Left colon (tissue), 2 donors: ENCODE measurements at regions not wholly inside any gene's neighbourhood (a gene's known extent, or its start where the extent isn't known, plus 50 kb on each side); places are given as distances from the start of the nearest gene placed in this dataset.
"Not testable (repeated sequence)": the region's sequence is repeated elsewhere in the genome, so short reads cannot be mapped to it uniquely, and the experiment has no call there.

Experiments
- ATAC-seq: fragments of 200-7000 bp; cut with Tn5 transposase; one replicate; pipeline ENCODE4 v1.9.1; 2020; ENCODE audit warnings: mild to moderate bottlenecking, moderate library complexity
- DNase-seq, 2 donors: peaks; one replicate each; pipeline ENCODE4 v3.0.0-alpha.2; 2020
- intact Hi-C, 2 donors: fragments of 100-400 bp; cut with DNase I in 1 of 2; cut with micrococcal nuclease in 1 of 2; formaldehyde crosslinking; loops; one replicate each; pipeline versions ENCODE4 v1.11.2 to v1.14.0; 2022; cut with DNase I, micrococcal nuclease
- donor health status: DM: no; HTN: no; CAD: no.
- donor health status: DM: yes; HTN: yes; CAD: no.

DNA sequence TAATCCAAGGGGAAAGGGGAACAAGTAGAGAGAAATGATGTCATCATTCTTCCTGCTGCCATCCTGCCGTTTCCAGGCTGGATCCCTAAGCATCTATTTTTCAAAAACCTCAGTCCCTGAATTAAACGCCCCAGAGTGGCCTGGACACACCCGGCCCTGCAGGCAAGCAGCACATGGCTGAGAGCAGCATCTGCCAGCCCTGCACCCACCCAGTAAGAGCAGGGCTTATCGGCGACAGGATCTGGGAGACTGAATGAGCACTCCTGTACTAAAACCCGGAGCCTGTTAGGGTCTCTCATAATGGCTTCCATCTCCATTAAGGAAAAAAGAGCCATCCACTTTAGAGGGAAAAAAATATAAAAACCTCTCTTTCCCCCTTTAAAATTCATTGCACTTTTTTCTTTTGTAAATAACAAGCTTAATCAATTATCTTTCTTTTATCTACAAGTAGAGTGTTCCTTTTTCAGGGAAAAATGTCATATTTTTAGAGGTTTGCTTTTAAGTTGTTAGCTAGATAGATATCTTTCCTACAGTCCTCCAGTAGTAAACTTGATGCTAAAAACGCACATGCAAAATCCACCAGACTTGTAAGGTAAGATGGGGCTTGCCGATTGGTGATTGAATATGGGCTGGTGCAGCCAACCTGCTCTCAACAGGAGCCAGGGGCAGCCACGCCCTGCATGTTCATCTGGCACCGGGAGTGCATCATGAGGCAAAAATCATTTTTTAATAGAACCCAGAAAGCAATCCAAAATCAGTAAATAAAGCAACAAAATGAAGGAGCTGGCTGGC lies 457.8 kb downstream of the EIPR1 start:
- intact Hi-C loops: no loop called here
- ATAC-seq: no peak

GRCh38 chr2:2919026-2919425 lies 458.6 kb downstream of the EIPR1 start:
- no peak for DNase-seq
- ATAC-seq: no peak
- intact Hi-C loops: no loop called here

More for the DNA sequence above, 457.8 kb downstream of the EIPR1 start:
- no peak for DNase-seq

GRCh38 chr2:2916621-2917020 lies 461.0 kb downstream of the EIPR1 start:
- DNase-seq (no peak), ATAC-seq (no peak)
- intact Hi-C loops: no loop called here

DNA sequence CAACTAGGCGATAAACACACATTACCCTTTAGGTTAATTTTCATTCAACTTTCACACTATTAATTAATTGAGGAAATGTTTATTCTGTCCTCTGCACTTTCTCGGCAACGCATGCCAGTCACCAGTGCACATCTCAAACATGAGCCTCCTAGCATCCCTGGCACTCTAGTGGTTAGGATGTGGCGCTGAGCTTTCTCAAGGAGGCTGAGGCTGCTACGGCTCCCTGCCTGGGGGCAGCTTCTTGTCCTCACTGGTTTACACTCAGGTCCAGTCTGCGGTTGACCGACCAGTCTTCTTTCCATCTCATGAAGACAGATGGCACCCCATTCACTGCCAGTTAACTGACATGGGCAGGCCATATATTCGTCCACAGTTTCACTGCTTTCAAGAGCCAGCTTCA lies 463.4 kb downstream of the EIPR1 start:
- DNase-seq (no peak), ATAC-seq (no peak)
- intact Hi-C loops: no loop called here

DNA sequence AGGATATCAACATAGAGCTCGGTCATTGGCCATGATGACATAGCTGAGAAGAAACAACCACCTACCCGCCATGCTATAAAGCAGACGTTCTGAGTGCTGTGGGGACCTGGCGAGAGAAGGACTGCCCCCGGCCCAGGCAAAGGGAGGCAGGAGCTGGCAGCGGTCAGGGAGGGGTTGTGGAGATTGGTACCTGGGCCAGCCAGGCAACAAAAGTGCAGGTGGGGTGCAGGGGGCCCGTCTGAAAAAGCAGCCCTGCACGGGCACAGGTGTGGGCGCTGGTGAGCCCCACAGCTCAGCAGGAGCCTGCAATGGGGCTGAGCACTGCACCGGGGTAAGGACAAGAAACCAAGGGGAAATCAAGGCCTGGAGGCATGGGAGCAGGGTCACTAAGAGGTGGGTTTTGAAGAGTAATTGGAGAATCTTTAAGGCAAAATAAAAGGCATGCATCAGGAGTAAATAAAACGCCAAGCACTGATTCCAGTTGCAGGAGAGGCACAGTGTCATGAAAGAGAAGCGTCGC lies 464.0 kb downstream of the EIPR1 start:
- ATAC-seq (no peak), DNase-seq (no peak)
- intact Hi-C loops: no loop called here

- DNase-seq (no peak), ATAC-seq (no peak)
- intact Hi-C loops: no loop called here
Measured at GRCh38 chr2:2912731-2913130, 464.9 kb downstream of the EIPR1 start.

GRCh38 chr2:2912293-2912692 lies 465.3 kb downstream of the EIPR1 start:
- intact Hi-C loops: no loop called here
- ATAC-seq: no peak

GRCh38 chr2:2910259-2910658 lies 467.4 kb downstream of the EIPR1 start:
- DNase-seq (no peak), ATAC-seq (no peak)
- intact Hi-C loops: no loop called here

More at GRCh38 chr2:2912293-2912692, 465.3 kb downstream of the EIPR1 start:
- no peak for DNase-seq

GRCh38 chr2:2909086-2910035 lies 468.3 kb downstream of the EIPR1 start:
- intact Hi-C loops: no loop called here
- DNase-seq: no peak
- ATAC-seq: no peak

GRCh38 chr2:2906091-2906490 lies 471.5 kb downstream of the EIPR1 start:
- intact Hi-C loops: no loop called here
- DNase-seq (no peak), ATAC-seq (no peak)

DNA sequence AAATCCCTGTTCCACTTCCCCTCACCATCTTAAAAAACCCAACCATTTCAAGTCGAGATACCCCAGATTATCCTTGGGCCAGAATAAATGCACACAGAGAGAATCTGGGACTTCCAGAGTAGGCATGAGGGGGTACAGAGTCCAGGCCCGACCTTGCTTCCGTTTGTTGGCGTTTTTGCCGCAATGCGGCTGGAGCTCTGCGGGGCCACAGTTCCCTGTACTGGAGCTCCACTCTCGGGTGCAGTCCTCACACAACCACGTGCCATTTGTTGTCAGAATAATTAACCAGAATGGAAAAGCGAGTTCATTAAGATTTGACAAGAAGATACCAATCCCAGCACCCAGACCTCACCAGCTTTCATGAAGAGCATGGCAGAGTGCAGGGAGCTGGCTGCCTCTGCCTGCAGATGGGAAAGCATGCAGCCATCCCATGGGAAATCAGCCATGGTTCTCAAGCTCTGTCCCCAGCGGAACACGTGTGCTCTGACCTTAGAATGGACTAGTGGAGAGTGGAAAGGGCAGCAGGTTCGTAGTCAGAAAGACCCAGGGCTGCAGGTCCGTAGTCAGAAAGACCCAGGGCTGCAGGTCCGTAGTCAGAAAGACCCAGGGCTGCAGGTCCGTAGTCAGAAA lies 472.8 kb downstream of the EIPR1 start:
- DNase-seq (no peak), ATAC-seq (no peak)
- intact Hi-C loops: no loop called here

- DNase-seq: no peak
- intact Hi-C loops: no loop called here
- ATAC-seq: no peak
Measured at GRCh38 chr2:2902547-2903281, 474.9 kb downstream of the EIPR1 start.

GRCh38 chr2:2901384-2902345 lies 476.0 kb downstream of the EIPR1 start:
- ATAC-seq (no peak), DNase-seq (no peak)
- intact Hi-C loops: no loop called here

DNA sequence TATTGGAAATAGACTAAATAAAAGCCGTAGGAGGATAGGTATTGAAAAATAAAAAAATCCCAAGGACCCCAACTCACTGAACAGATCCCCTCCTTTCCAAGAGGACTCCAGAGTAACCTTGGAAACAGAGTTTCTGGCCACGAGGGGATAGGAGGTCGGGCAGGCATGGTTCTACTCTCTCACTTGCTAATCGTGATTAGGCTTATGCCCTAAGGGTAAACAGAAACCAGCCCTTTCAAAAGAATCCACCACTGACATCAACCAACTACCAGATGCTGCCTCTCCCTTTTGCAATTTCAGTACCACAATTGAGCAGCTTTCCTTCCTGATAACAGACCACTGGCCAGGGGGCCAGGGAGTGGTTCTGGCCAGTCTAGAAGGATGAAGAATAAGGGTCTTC lies 477.8 kb downstream of the EIPR1 start:
- no peak for ATAC-seq
- intact Hi-C loops: no loop called here
- no peak for DNase-seq

DNA sequence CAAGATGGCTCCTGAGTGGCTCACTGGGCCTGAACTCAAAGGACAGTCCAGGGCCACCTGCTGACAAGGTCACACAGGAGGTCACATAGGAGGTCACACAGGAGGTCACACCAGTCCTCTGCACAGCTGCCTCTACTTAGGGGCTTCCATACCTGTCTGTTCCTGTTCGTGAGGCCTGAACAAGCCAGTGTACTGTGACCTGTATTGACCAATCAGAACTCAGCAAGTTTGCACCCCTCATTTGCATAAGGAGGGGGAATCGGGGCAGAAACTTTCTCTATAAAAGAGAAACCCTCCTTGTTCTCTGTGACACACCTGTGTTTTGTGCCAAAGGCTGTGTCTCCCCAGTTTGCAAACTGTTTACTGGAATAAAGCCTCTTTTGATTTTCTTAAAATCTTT lies 478.9 kb downstream of the EIPR1 start:
- no peak for DNase-seq
- no peak for ATAC-seq
- intact Hi-C loops: no loop called here

- DNase-seq: no peak
- intact Hi-C loops: no loop called here
- ATAC-seq: no peak
Measured at GRCh38 chr2:2896643-2897042, 481.0 kb downstream of the EIPR1 start.

GRCh38 chr2:2896011-2896410 lies 481.6 kb downstream of the EIPR1 start:
- ATAC-seq (no peak), DNase-seq (no peak)
- intact Hi-C loops: no loop called here

DNA sequence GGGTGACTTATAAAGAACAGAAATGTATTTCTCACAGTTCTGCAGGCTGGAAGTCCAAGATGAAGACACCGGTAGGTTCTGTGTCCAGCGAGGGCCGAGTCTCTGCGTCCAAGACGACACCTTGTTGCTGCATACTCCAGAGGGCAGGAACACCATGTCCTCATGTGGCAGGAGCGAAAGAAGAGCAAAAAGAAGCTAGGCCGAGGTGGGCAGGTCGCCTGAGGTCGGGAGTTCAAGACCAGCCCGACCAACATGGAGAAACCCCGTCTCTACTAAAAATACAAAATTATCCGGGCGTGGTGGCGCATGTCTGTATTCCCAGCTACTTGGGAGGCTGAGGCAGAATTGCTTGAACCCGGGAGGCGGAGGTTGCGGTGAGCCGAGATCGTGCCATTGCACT lies 483.6 kb downstream of the EIPR1 start:
- intact Hi-C loops, DNase-seq, ATAC-seq: not testable (repeated sequence)
